Left cardiac atrium (tissue), 4 donors: ENCODE measurements at regions not wholly inside any gene's neighbourhood (a gene's known extent, or its start where the extent isn't known, plus 50 kb on each side); places are given as distances from the start of the nearest gene placed in this dataset.
"Not testable (repeated sequence)": the region's sequence is repeated elsewhere in the genome, so short reads cannot be mapped to it uniquely, and the experiment has no call there.

Experiments used
- ATAC-seq, 2 donors: fragments of 200-7000 bp; cut with Tn5 transposase; one replicate each; pipeline ENCODE4 v1.9.1; 2020; ENCODE audit warnings: mild to moderate bottlenecking in 2 of 2, moderate library complexity in 2 of 2
- DNase-seq: peaks from one replicate; pipeline ENCODE4 v3.0.0-alpha.2; 2020
- intact Hi-C, 2 donors: fragments of 100-400 bp; cut with DNase I; formaldehyde crosslinking; loops; one replicate each; pipeline versions ENCODE4 v1.14.1 to v1.15.1; 2022 to 2023
- donor health status: DM: no; HTN: yes; CAD: no.
- donor health status: DM: no; HTN: yes; CAD: no; lungs with severe emphysema.
- donor health status: DM: yes; HTN: yes; CAD: no.
- donor health status: Dilated cardiomyopathy.

DNA sequence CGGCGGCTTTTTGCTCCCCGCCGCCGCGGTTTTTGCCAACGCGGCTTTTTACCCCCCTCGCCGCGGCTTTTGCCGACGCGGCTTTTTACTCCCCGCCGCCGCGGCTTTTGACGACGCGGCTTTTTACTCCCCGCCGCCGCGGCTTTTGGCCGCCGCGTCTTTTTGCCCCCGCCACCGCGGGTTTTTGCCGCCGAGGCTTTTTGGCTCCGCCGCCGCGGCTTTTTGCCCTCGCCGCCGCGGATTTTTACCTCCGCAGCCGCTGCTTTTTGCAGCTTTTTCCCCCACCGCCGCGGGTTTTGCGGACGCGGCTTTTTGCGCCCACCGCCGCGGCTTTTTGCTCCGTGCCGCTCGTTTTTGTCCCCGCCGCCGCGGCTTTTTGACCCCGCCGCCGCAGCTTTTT lies 1971.8 kb upstream of the TPTE start:
- intact Hi-C loops, ATAC-seq, DNase-seq: not testable (repeated sequence)

DNA sequence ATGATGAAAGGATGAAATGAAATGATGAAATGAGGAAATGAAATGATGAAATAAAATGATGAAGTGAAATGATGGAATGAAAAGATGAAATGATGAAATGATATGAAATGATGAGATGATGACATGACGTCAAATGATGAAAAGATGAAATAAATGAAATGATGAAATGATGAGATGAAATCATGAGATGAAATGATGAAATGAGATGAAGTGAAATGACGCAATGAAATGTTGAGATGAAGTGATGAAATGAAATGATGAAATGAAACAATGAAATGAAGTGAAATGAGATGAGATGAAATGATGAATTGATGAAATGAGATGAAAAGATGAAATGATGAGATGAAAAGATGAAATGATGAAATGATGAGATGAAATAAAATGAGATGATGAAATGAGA lies 1967.0 kb upstream of the TPTE start:
- DNase-seq, intact Hi-C loops, ATAC-seq: not testable (repeated sequence)

DNA sequence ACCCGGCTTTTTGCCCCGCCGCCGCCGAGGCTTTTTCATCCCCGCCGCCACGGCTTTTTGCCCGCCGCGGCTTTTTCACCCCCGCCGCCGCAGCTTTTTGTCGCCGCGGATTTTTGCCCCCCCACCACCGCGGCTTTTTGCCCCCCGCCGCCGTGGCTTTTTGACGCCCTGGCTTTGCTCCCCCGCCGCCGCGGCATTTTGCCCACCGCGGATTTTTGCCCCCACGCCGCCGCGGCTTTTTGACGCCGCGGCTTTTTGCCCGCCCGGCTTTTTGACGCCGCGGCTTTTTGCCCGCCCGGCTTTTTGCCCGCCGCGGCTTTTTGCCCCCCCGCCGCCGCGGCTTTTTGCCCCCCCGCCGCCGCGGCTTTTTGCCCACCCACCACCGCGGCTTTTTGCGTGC lies 1926.4 kb upstream of the TPTE start:
- ATAC-seq, intact Hi-C loops: not testable (repeated sequence)
- peak; percentile 10 for DNase-seq

DNA sequence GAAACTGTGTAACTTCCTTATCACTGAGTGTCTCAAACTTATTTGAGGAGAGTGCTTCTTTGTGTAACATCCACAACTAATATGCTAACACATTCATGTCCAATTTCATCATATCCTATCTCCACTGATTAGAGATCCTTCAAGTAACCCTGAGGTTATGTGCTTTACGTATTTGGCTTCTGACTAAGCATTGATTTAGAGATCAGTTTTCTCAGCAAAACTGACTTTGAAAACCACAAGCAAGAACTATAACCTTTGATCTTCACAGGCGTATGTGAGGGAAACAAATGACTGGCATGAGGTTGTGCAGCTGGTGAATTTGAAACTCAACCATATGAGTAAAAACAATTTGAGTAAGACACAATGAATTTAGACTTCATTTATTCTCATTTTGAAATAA lies 1897.3 kb upstream of the TPTE start:
- ATAC-seq, DNase-seq, intact Hi-C loops: not testable (repeated sequence)
